ENCODE measurements at regions not wholly inside any gene's neighbourhood (a gene's known extent, or its start where the extent isn't known, plus 50 kb on each side); places are given as distances from the start of the nearest gene placed in this dataset.
"Not testable (repeated sequence)": the region's sequence is repeated elsewhere in the genome, so short reads cannot be mapped to it uniquely, and the experiment has no call there.

GRCh38 chr2:13227578-13227977 lies 510.8 kb downstream of the TRIB2 start:
- DNase-seq (ENCODE audit: low spot score) = peak; percentile 48

DNA sequence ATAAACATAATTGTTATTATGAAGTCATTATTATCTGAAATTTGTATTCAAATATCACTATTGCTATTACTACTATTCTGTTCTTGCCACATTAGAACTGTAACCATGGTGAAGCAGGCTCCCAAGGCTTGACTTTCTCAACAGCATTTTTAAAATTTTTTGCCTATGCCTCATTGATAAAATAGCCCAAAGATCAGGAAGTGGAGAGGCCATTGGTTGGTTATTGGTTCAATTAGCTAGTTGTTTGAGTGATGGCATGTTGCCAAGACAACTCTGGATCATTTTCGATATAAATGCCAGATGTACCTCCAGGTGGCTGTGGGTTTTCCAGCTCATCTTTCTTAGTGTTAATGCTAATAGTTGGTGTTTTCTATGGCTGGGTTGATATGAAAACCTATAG lies 513.5 kb downstream of the TRIB2 start:
- peak; percentile 9 for DNase-seq (ENCODE audit: low spot score)

- DNase-seq (ENCODE audit: low spot score) = no peak
These were observed 523.3 kb downstream of the TRIB2 start for GRCh38 chr2:13240061-13240460.

DNA sequence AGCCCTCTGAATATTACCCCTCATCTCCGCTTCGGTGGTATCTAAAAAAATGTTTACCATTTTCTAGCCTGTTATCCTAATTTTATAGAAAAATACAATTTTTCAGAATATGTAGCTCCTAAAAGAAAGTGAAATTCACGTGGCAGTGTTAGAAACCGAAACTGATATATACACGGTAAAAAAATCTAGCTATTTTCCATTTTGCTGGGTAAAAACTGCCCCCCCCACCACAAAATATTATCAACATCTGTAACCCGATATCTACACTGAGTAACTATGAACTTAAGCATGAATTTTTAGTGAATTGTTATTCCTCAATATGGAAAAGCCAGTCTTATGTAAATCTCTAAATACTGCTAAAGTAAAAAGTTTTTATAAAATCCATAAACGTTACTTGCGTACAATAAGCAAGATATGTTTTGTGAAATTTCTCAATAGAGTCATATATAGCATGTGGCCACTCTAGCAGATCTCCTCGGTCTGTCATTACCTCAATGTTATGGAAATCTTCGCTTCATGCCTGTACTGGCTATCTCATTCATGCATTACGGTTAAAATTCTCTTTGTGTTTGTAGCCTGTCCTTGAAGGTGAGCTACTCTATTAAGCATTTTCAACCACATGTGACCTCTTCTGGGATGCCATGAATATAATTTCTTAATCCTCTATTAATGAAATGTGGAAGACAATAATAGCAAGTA lies 524.2 kb downstream of the TRIB2 start:
- DNase-seq (ENCODE audit: low spot score) = no peak

DNA sequence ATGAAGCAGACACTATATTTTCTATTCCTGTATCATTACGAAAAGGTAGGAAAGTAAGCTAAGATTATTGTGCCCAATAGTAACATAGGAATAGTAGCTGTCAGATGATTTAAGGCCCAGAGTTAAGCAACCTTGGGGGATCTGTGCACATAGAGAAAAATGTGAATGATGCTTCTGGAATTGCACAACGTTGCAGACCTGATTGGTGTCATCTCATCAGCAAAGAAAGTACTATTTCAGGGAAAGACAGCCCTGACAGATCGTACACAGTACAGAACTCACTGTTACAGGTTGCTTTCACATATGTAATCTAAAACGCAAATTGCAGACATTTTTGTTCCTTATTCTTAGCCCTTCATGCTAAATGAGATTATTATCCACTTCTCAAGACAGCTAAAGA lies 535.9 kb downstream of the TRIB2 start:
- DNase-seq (ENCODE audit: low spot score) = no peak

DNA sequence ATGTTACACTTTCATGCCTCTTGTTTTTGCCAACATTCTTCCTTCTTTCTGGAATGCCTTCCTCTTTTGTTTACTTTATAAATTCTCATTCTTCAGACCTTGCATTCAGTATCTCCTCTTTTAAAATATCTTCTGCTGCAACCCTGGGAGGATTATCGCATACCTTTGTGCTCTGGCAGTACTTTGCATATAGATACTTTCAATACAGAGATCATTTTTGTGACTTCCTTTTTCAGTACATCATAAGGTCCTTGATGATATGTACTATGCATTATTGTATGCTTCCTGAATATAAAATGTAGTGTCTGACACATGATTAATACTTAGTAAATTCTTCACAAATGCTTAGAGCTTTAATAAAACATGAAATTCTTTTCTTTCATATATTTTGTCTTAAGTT lies 538.7 kb downstream of the TRIB2 start:
- no peak for DNase-seq (ENCODE audit: low spot score)

DNA sequence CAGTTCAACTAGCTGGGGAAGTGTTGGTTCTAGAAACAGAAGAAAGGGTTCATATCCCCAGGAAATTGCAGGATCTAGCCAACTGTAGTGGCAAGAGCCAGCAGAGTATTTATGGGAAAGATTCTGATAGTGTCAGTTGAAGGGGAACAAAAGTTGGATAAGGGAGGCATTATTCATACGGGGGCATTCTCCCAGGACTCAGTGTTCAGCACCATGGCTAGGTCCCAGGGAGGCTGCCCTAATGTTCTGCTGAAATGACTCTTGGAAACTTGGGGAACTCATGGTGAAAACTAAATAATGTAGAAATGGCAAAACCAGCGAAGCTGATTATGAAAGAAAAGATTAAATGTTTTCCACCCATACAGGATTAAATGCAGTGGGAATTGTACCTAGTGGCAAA lies 543.7 kb downstream of the TRIB2 start:
- no peak for DNase-seq (ENCODE audit: low spot score)

- no peak for DNase-seq (ENCODE audit: low spot score)
These were observed 549.4 kb downstream of the TRIB2 start for GRCh38 chr2:13266166-13266565.

GRCh38 chr2:13284688-13285087 lies 568.0 kb downstream of the TRIB2 start:
- DNase-seq (ENCODE audit: low spot score) = no peak

- no peak for DNase-seq (ENCODE audit: low spot score)
These were observed 572.6 kb downstream of the TRIB2 start for GRCh38 chr2:13289310-13289709.

- DNase-seq (ENCODE audit: low spot score) = not testable (repeated sequence)
These were observed 591.7 kb downstream of the TRIB2 start for GRCh38 chr2:13308478-13308805.

DNA sequence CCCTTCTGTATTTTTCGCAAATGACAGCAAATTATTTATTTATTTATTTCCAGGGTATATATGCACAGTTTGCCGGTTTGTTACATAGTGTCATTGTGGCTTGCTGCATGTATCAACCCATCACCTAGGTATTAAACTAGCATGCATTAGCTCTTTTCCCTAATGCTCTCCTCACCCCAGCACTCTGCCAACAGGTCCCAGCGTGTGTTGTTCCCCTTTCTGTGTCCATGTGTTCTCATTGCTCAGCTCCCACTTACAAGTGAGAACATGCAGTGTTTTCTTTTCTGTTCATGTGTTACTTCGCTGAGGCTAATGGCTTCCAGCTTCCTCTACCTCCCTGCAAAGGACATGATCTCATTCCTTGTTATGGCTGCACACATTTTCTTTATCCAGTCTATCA lies 592.3 kb downstream of the TRIB2 start:
- no peak for DNase-seq (ENCODE audit: low spot score)

GRCh38 chr2:13332060-13332459 lies 615.3 kb downstream of the TRIB2 start:
- no peak for DNase-seq (ENCODE audit: low spot score)

- not testable (repeated sequence) for DNase-seq (ENCODE audit: low spot score)
These were observed 617.3 kb downstream of the TRIB2 start for GRCh38 chr2:13334071-13334470.

DNA sequence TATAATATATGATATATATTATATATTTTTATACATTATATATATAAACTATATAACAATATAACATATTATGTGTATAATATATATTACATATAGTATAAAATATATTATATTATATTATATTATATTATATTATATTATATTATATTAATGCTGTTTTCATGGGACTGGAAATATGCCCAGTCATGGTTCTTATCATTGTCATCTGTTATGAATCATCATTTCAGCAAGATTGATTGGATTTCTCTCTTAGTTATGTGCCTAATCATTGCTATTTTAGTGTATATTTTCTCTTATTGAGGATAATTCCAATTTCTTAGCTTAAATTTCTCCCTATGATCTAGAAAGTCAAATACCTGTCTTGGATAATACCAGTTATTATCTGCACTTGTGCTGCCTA lies 617.8 kb downstream of the TRIB2 start:
- no peak for DNase-seq (ENCODE audit: low spot score)

GRCh38 chr2:13335862-13336535 lies 619.3 kb downstream of the TRIB2 start:
- DNase-seq (ENCODE audit: low spot score) = no peak

DNA sequence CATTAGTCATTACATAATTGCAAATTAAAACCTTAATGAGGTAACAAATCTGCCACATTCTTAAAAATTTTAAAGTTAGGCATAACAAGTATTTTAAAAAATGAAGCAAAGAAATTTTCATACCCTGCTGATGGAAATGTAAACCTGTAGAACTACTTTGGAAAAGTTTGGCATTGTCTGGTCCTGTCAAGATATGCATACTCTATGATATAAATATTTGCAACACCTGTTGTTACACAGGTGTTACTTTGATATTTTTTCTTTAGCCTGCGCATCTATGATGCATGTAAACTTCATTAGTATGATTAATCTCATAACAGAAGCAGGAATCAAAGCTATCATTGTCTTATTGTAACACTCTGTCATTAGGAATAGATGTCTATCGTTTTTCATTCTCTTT lies 634.3 kb downstream of the TRIB2 start:
- DNase-seq (ENCODE audit: low spot score) = no peak

GRCh38 chr2:13353083-13353482 lies 636.3 kb downstream of the TRIB2 start:
- DNase-seq (ENCODE audit: low spot score) = no peak

DNA sequence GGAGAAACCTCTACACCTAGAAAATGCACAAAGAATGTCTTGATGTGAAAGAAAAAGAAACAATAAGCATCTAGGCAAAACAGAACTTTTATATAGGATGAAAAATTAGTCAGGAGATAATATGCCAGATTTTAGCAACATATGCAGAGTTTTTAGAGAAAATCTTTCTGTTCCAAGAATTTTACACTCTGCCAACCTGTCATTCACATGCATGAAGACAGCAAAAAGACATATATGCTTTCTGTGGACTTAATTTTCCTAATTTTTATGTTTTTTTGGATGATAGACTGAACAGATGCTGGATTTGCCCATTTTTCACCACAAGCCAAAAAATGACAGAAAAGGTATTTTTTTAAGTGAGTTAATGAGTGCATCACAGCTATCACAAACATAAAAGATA lies 637.3 kb downstream of the TRIB2 start:
- no peak for DNase-seq (ENCODE audit: low spot score)

GRCh38 chr2:13381928-13382327 lies 665.2 kb downstream of the TRIB2 start:
- not testable (repeated sequence) for DNase-seq (ENCODE audit: low spot score)

- not testable (repeated sequence) for DNase-seq (ENCODE audit: low spot score)
These were observed 672.4 kb downstream of the TRIB2 start for GRCh38 chr2:13389172-13389571.

DNA sequence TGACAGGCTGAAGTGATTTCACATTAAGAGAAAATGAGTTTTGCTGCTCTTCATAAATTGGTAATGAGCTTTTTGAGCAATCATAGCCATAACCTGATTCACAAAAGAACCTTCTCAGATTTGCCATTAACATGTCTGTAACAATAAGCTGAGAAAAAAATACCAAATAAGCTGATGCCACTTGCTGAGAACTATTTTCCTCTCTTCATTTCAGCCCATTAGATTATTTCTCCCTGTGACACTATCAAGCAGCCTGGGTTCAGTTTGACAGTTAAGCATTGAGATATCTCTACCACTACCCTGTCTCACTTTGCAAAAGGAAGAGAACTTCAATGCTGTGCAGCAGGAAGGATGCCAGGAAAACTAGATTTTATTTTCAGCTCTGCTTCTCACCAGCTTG lies 673.9 kb downstream of the TRIB2 start:
- DNase-seq (ENCODE audit: low spot score) = no peak

DNA sequence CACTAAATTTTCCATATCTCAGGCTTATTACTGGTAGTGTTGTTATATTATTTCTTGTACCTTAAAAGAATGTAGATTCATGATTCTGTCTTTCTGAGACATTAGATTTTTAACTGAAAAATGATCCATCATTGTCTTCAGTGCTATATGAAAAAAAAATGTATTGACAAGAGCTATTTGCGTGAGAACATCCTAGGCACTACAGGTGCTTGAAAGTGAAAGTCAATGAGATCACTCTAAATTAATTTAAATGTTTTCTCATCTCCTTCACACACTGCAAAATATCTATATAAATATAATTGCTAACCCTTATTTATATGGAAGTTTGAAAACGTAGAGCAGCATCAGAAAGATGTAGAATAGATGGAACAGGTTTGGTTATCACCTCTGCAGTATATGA lies 684.6 kb downstream of the TRIB2 start:
- DNase-seq (ENCODE audit: low spot score) = no peak

GRCh38 chr2:13413989-13414388 lies 697.3 kb downstream of the TRIB2 start:
- DNase-seq (ENCODE audit: low spot score) = peak; percentile 4

Data from D341Med (cell line).